K562 (cell line): ENCODE measurements at regions not wholly inside any gene's neighbourhood (a gene's known extent, or its start where the extent isn't known, plus 50 kb on each side); places are given as distances from the start of the nearest gene placed in this dataset.

Experiments used
- ATAC-seq: fragments of 200-7000 bp; cut with Tn5 transposase; 3 replicates; pipeline ENCODE4 v1.9.1; 2020; ENCODE audit warnings: moderate library complexity
- BruUV-seq: library from RNA; stranded (reverse); fragments of 400-500 nt; replicated peaks from 2 replicates; lab custom pipeline; 2021; lab: Mats Ljungman, UMichigan
- CTCF ChIA-PET: fragments of 300-600 bp; formaldehyde crosslinking; extraction: SDS; loops from one replicate; lab custom pipeline; 2021; ENCODE audit warnings: low intra/inter-chr PET ratio; lab: Yijun Ruan, JAX
- POLR2A ChIA-PET: fragments of 300-600, 350-650 bp; sonication (Branson Sonifier 250); formaldehyde crosslinking; extraction: SDS; loops from one replicate; lab custom pipeline; 2021; ENCODE audit warnings: antibody characterized with exemption, inconsistent platforms; lab: Yijun Ruan, JAX
- DNase-seq, 4 experiments: peaks; one replicate each; pipeline versions ENCODE4 v3.0.0 to v3.0.0-alpha.2; 2011 to 2018; ENCODE audit warnings: low spot score in 3 of 4, mixed read lengths in 3 of 4; ENCODE audit errors: extremely low read depth in 1 of 4
- FAIRE-seq: peaks from 2 replicates; lab custom pipeline; 2011; peaks lifted over from hg19 to GRCh38; lab: Jason Lieb, UNC
- H2AFZ ChIP-seq: 2 replicates; pipeline ENCODE4 v1.6.0; 2011; ENCODE audit warnings: low read depth, low read length, control low read depth, inconsistent platforms
- H3K27ac ChIP-seq: fragments of 200-600 bp; 3 replicates; pipeline ENCODE4 v1.8.0; 2011; ENCODE audit warnings: low read depth, mild to moderate bottlenecking, control low read depth, inconsistent platforms, low read length, moderate library complexity, mixed read lengths; ENCODE audit errors: extremely low read depth
- H3K27me3 ChIP-seq, 2 experiments: fragments of 300-600 bp in 1 of 2; 2 replicates in 1 of 2; 3 replicates in 1 of 2; pipeline versions ENCODE4 v1.6.0 to v1.8.0; 2011; ENCODE audit warnings: inconsistent platforms in 2 of 2, low read length in 2 of 2, mild to moderate bottlenecking in 1 of 2, mixed read lengths in 1 of 2, moderate library complexity in 1 of 2; ENCODE audit not compliant: control insufficient read depth in 2 of 2, insufficient read depth in 2 of 2
- H3K36me3 ChIP-seq: fragments of 300-600 bp; 3 replicates; pipeline ENCODE4 v1.8.0; 2011; ENCODE audit warnings: mild to moderate bottlenecking, low read length, inconsistent platforms; ENCODE audit not compliant: control insufficient read depth, insufficient read depth
- H3K4me1 ChIP-seq, 2 experiments: fragments of 200-600 bp in 1 of 2; replicated peaks in 1 of 2; 2 replicates in 1 of 2; 3 replicates in 1 of 2; pipeline versions ENCODE4 v1.5.1 to v1.8.0; 2011; ENCODE audit warnings: inconsistent platforms in 2 of 2, low read length in 2 of 2, mild to moderate bottlenecking in 1 of 2, mixed read lengths in 1 of 2, moderate library complexity in 1 of 2; ENCODE audit not compliant: control insufficient read depth in 2 of 2, insufficient read depth in 2 of 2
- H3K4me2 ChIP-seq: 2 replicates; pipeline ENCODE4 v1.6.1; 2011; ENCODE audit warnings: low read length, control low read depth, inconsistent platforms, mixed read lengths; ENCODE audit not compliant: insufficient read depth
- H3K4me3 ChIP-seq: fragments of 200-600 bp; sonication (generic), shearing (Covaris generic); 2 replicates; pipeline ENCODE4 v1.5.1; 2016; ENCODE audit warnings: control low read depth, inconsistent platforms
- H3K79me2 ChIP-seq: fragments of 200-600 bp; 3 replicates; pipeline ENCODE4 v1.8.0; 2011; ENCODE audit warnings: low read length, inconsistent platforms; ENCODE audit not compliant: control insufficient read depth, insufficient read depth
- H3K9ac ChIP-seq, 2 experiments: 2 replicates each; pipeline versions ENCODE4 v1.6.0 to v1.6.1; 2011; ENCODE audit warnings: low read depth in 2 of 2, low read length in 2 of 2, control low read depth in 1 of 2, inconsistent platforms in 1 of 2, mild to moderate bottlenecking in 1 of 2, mixed read lengths in 1 of 2; ENCODE audit not compliant: insufficient read depth in 1 of 2
- H3K9me1 ChIP-seq: one replicate; pipeline ENCODE4 v1.6.0; 2011; ENCODE audit warnings: inconsistent platforms, mild to moderate bottlenecking, low read length, moderate library complexity; ENCODE audit not compliant: control insufficient read depth, insufficient read depth
- H3K9me3 ChIP-seq: replicated peaks from 2 replicates; pipeline ENCODE4 v1.5.1; 2011; ENCODE audit warnings: low read depth, low read length, inconsistent platforms; ENCODE audit not compliant: control insufficient read depth, insufficient read depth
- H4K20me1 ChIP-seq: replicated peaks from 2 replicates; pipeline ENCODE4 v1.6.1; 2011; ENCODE audit warnings: low read length, inconsistent platforms, mixed read lengths; ENCODE audit not compliant: control insufficient read depth, insufficient read depth
- AFF4 ChIP-seq: sonication (generic); formaldehyde crosslinking; IDR thresholded peaks from 2 replicates; pipeline ENCODE4 v1.8.0; 2023; ENCODE audit warnings: mild to moderate bottlenecking, missing genetic modification reagents
- CREM ChIP-seq: IDR thresholded peaks from 2 replicates; pipeline ENCODE4 v1.6.1; 2014; ENCODE audit warnings: antibody characterized with exemption, low read depth
- DMBX1 ChIP-seq: fragments of 250-450 bp; sonication (Bioruptor Pico); IDR thresholded peaks from 2 replicates; pipeline ENCODE4 v1.8.0; 2022; ENCODE audit warnings: inconsistent platforms, mild to moderate bottlenecking, moderate library complexity, borderline replicate concordance
- EP300 ChIP-seq: IDR thresholded peaks from 2 replicates; pipeline ENCODE4 v1.6.1; 2012; ENCODE audit warnings: low read length, improper control_type of control experiment
- FOXP1 ChIP-seq: sonication (generic); formaldehyde crosslinking; IDR thresholded peaks from 2 replicates; pipeline ENCODE4 v1.8.0; 2022; ENCODE audit warnings: mild to moderate bottlenecking, missing genetic modification reagents
- HDAC2 ChIP-seq: fragments of 450-650 bp; IDR thresholded peaks from 2 replicates; pipeline ENCODE4 v1.6.1; 2016; ENCODE audit warnings: mild to moderate bottlenecking
- RB1 ChIP-seq: fragments of 450-650 bp; IDR thresholded peaks from 2 replicates; pipeline ENCODE4 v1.6.1; 2017; ENCODE audit warnings: low read depth, mild to moderate bottlenecking
- SOX6 ChIP-seq: fragments of 450-650 bp; IDR thresholded peaks from 2 replicates; pipeline ENCODE4 v1.6.1; 2014; ENCODE audit warnings: mild to moderate bottlenecking
- ZBTB7A ChIP-seq: IDR thresholded peaks from 2 replicates; pipeline ENCODE4 v1.6.1; 2011; ENCODE audit warnings: low read depth, mild to moderate bottlenecking, low read length, moderate library complexity, borderline replicate concordance; ENCODE audit not compliant: control insufficient read depth
- ZFP1 ChIP-seq: fragments of 450-650 bp; formaldehyde crosslinking; IDR thresholded peaks from 2 replicates; pipeline ENCODE4 v1.4.0; 2020; ENCODE audit warnings: mild to moderate bottlenecking, mixed read lengths
- WGBS: fragments of 100-300 bp; shearing (Covaris generic); methylation state at CpG from one replicate; pipeline ENCODE4 v1.1.6; 2016; ENCODE audit warnings: low coverage, mixed read lengths; ENCODE audit not compliant: insufficient coverage; ENCODE audit errors: missing lambda C conversion rate; 5-methylcytosine and 5-hydroxymethylcytosine counted together
- in situ Hi-C: fragments of 300-500 bp; cut with MboI; formaldehyde crosslinking; loops from 4 replicates; pipeline ENCODE4 v1.15.0; 2018; ENCODE audit warnings: inconsistent platforms, mixed read lengths
- intact Hi-C: fragments of 100-400 bp; cut with micrococcal nuclease; formaldehyde crosslinking; loops from 2 replicates; pipeline ENCODE4 v1.14.2; 2022
- TF ChIP-seq, protein P1 (sequence below): fragments of 250-450 bp; sonication (Bioruptor Pico); IDR thresholded peaks from 2 replicates; pipeline ENCODE4 v1.4.0; 2020

DNA sequence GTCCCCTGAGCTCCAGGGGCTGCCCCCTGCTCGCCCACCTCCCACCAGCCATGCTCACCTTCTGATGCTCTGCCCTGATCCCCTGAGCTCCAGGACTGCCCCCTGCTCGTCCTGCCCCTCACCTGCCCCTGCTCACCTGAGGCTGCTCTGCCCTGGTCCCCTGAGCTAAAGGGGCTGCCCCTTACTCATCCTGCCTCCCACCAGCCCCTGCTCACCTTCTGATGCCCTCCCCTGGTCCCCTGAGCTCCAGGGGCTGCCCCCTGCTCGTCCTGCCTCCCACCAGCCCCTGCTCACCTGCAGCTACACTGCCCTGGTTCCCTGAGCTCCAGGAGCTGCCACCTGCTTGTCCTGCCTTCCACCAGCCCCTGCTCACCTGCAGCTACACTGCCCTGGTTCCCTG lies 247.2 kb downstream of the TMEM121 start:
- CTCF ChIA-PET, result no interaction called here
- Histone ChIP-seq H3K36me3 (no peaks in the 10 kb centered on the region), H3K27ac (no peak overlapping the region), H2AFZ (no peak overlapping the region), H3K79me2 (no peaks in the 10 kb centered on the region), H3K9me3 (no peaks in the 10 kb centered on the region), H3K4me2 (no peak overlapping the region), H3K9me1 (no peaks in the 10 kb centered on the region), H3K4me1 (no peaks in the 10 kb centered on the region), H3K27me3 (no peaks in the 10 kb centered on the region), H3K4me3 (no peak overlapping the region), H4K20me1 (no peaks in the 10 kb centered on the region), H3K9ac (no peak overlapping the region)
- DNase-seq (no peak), ATAC-seq (no peak), FAIRE-seq (no peak)
- intact Hi-C loops, result no loop called here
- in situ Hi-C loops, result no loop called here
- POLR2A ChIA-PET, result no interaction called here
- no TSS peak for BruUV-seq
- WGBS, result 7% methylated on average over 2 of the region's 3 CpGs
- TF ChIP-seq AFF4 (CRISPR knock-in tag) (no peak), FOXP1 (CRISPR knock-in tag) (no peak), ZBTB7A (no peak), HDAC2 (no peak), ZFP1 (CRISPR knock-in tag) (no peak), SOX6 (no peak), EP300 (no peak), RB1 (no peak), DMBX1 (no peak), CREM (no peak)
- TF ChIP-seq, protein P1, sequence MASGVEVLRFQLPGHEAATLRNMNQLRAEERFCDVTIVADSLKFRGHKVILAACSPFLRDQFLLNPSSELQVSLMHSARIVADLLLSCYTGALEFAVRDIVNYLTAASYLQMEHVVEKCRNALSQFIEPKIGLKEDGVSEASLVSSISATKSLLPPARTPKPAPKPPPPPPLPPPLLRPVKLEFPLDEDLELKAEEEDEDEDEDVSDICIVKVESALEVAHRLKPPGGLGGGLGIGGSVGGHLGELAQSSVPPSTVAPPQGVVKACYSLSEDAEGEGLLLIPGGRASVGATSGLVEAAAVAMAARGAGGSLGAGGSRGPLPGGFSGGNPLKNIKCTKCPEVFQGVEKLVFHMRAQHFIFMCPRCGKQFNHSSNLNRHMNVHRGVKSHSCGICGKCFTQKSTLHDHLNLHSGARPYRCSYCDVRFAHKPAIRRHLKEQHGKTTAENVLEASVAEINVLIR (CRISPR knock-in tag), result no peak
